Peyer's patch (tissue), 4 donors: ENCODE measurements at regions not wholly inside any gene's neighbourhood (a gene's known extent, or its start where the extent isn't known, plus 50 kb on each side); places are given as distances from the start of the nearest gene placed in this dataset.

ENCODE experiments used
- CTCF ChIP-seq, 6 experiments: fragments of 450-650 bp in 4 of 6; fragments of 200-600 bp in 2 of 6; sonication (generic) in 1 of 6; IDR thresholded peaks; one replicate each; pipeline ENCODE4 v1.5.1; 2017 to 2019; ENCODE audit warnings: antibody characterized with exemption in 6 of 6, mild to moderate bottlenecking in 3 of 6, moderate library complexity in 1 of 6
- POLR2A ChIP-seq, 2 donors: fragments of 450-650 bp; IDR thresholded peaks; one replicate each; pipeline ENCODE4 v1.5.1; 2017; ENCODE audit warnings: antibody characterized with exemption in 2 of 2, mild to moderate bottlenecking in 2 of 2, moderate library complexity in 2 of 2

- TF ChIP-seq CTCF (IDR thresholded peaks at IDR 0.05) (no peak), POLR2A (IDR thresholded peaks at IDR 0.05) (no peak)
Measured at GRCh38 chr5:113900141-113900540, 386.6 kb downstream of the YTHDC2 start.
